GM23248 (cell line): ENCODE measurements at regions not wholly inside any gene's neighbourhood (a gene's known extent, or its start where the extent isn't known, plus 50 kb on each side); places are given as distances from the start of the nearest gene placed in this dataset.

Experiments used
- EZH2 ChIP-seq: fragments of 200-600 bp; sonication (generic); IDR thresholded peaks from 2 replicates; pipeline ENCODE4 v1.6.1; 2018; ENCODE audit warnings: antibody characterized with exemption, mild to moderate bottlenecking; ENCODE audit not compliant: insufficient read depth, poor library complexity, severe bottlenecking
- EZH2phosphoT487 ChIP-seq: fragments of 200-600 bp; sonication (generic); IDR thresholded peaks from 2 replicates; pipeline ENCODE4 v1.6.1; 2018; ENCODE audit warnings: antibody characterized with exemption, moderate library complexity, mild to moderate bottlenecking, low read depth; ENCODE audit not compliant: insufficient read depth

GRCh38 chr1:83697220-83697619 lies 301.7 kb downstream of the TTLL7 start:
- TF ChIP-seq EZH2 (no peak), EZH2phosphoT487 (no peak)
